Caki2 (cell line): ENCODE measurements at regions not wholly inside any gene's neighbourhood (a gene's known extent, or its start where the extent isn't known, plus 50 kb on each side); places are given as distances from the start of the nearest gene placed in this dataset.

ENCODE experiments used
- DNase-seq: peaks from one replicate; pipeline ENCODE4 v3.0.0-alpha.2; 2015; ENCODE audit warnings: low read depth
- in situ Hi-C: cut with HindIII; loops from 2 replicates; pipeline ENCODE4 v1.10.0; 2016; ENCODE audit warnings: low sequenced_read_pairs, low pct_unique_long_range_greater_than_20kb, mixed read lengths

GRCh38 chr3:94693997-94694640 is 631.3 kb downstream of the NSUN3 start:
- DNase-seq, result no peak
- in situ Hi-C loops, result no loop called here

- DNase-seq, result no peak
- in situ Hi-C loops, result no loop called here
Measured at GRCh38 chr3:94694894-94695293, 632.0 kb downstream of the NSUN3 start.

GRCh38 chr3:94704467-94704866 is 641.6 kb downstream of the NSUN3 start:
- DNase-seq, result no peak
- in situ Hi-C loops, result no loop called here

- DNase-seq, result no peak
- in situ Hi-C loops, result no loop called here
Measured at GRCh38 chr3:94709249-94709902, 646.5 kb downstream of the NSUN3 start.

- in situ Hi-C loops, result no loop called here
Measured at GRCh38 chr3:94714194-94714593, 651.3 kb downstream of the NSUN3 start.

GRCh38 chr3:94716326-94717018 is 653.6 kb downstream of the NSUN3 start:
- DNase-seq, result no peak
- in situ Hi-C loops, result no loop called here

More at GRCh38 chr3:94714194-94714593, 651.3 kb downstream of the NSUN3 start:
- no peak for DNase-seq

GRCh38 chr3:94734206-94734605 is 671.3 kb downstream of the NSUN3 start:
- no peak for DNase-seq
- in situ Hi-C loops, result no loop called here

- in situ Hi-C loops, result no loop called here
- no peak for DNase-seq
Measured at GRCh38 chr3:94735354-94735753, 672.5 kb downstream of the NSUN3 start.

GRCh38 chr3:94737116-94737515 is 674.3 kb downstream of the NSUN3 start:
- in situ Hi-C loops, result no loop called here
- DNase-seq, result no peak

- DNase-seq, result no peak
- in situ Hi-C loops, result no loop called here
Measured at GRCh38 chr3:94739420-94739819, 676.6 kb downstream of the NSUN3 start.

GRCh38 chr3:94758751-94759150 is 695.9 kb downstream of the NSUN3 start:
- in situ Hi-C loops, result no loop called here
- DNase-seq, result no peak

- no peak for DNase-seq
- in situ Hi-C loops, result no loop called here
Measured at GRCh38 chr3:94772402-94772801, 709.5 kb downstream of the NSUN3 start.

- in situ Hi-C loops, result no loop called here
- no peak for DNase-seq
Measured at GRCh38 chr3:94775746-94776145, 712.9 kb downstream of the NSUN3 start.

GRCh38 chr3:94776401-94776915 is 713.6 kb downstream of the NSUN3 start:
- no peak for DNase-seq
- in situ Hi-C loops, result no loop called here

GRCh38 chr3:94778289-94778688 is 715.4 kb downstream of the NSUN3 start:
- DNase-seq, result no peak
- in situ Hi-C loops, result no loop called here

- DNase-seq, result no peak
Measured at GRCh38 chr3:94778814-94779494, 716.1 kb downstream of the NSUN3 start.

GRCh38 chr3:94779699-94780098 is 716.8 kb downstream of the NSUN3 start:
- in situ Hi-C loops, result no loop called here
- no peak for DNase-seq

More at GRCh38 chr3:94778814-94779494, 716.1 kb downstream of the NSUN3 start:
- in situ Hi-C loops, result no loop called here

- in situ Hi-C loops, result no loop called here
- DNase-seq, result no peak
Measured at GRCh38 chr3:94784274-94784673, 721.4 kb downstream of the NSUN3 start.

GRCh38 chr3:94787066-94787465 is 724.2 kb downstream of the NSUN3 start:
- in situ Hi-C loops, result no loop called here
- DNase-seq, result no peak
